K562 (cell line): ENCODE measurements at regions not wholly inside any gene's neighbourhood (a gene's known extent, or its start where the extent isn't known, plus 50 kb on each side); places are given as distances from the start of the nearest gene placed in this dataset.

Experiments used
- ETS2 ChIP-seq: IDR thresholded peaks from 2 replicates; pipeline ENCODE4 v1.6.1; 2016; ENCODE audit warnings: borderline replicate concordance, missing genetic modification characterization, mild to moderate bottlenecking, moderate library complexity, missing compliant biosample characterization; ENCODE audit not compliant: poor library complexity, severe bottlenecking
- MGA ChIP-seq: fragments of 450-650 bp; IDR thresholded peaks from 2 replicates; pipeline ENCODE4 v1.6.1; 2016; ENCODE audit warnings: mild to moderate bottlenecking, moderate library complexity
- STAG1 ChIP-seq: sonication (generic); formaldehyde crosslinking; IDR thresholded peaks from 2 replicates; pipeline ENCODE4 v1.5.0; 2020; ENCODE audit warnings: missing genetic modification reagents, borderline replicate concordance
- ZNF583 ChIP-seq: fragments of 250-450 bp; sonication (Bioruptor Pico); IDR thresholded peaks from 2 replicates; pipeline ENCODE4 v1.4.0; 2020

- TF ChIP-seq MGA (no peak), ETS2 (tag) (no peak), ZNF583 (CRISPR knock-in tag) (no peak), STAG1 (CRISPR knock-in tag) (no peak)
- TF ChIP-seq, all 486 proteins: peak for 0
These were observed 65.1 kb upstream of the EPHA3 start (continued) for GRCh38 chr3:89042236-89042835.
